ENCODE measurements at regions not wholly inside any gene's neighbourhood (a gene's known extent, or its start where the extent isn't known, plus 50 kb on each side); places are given as distances from the start of the nearest gene placed in this dataset.

DNA sequence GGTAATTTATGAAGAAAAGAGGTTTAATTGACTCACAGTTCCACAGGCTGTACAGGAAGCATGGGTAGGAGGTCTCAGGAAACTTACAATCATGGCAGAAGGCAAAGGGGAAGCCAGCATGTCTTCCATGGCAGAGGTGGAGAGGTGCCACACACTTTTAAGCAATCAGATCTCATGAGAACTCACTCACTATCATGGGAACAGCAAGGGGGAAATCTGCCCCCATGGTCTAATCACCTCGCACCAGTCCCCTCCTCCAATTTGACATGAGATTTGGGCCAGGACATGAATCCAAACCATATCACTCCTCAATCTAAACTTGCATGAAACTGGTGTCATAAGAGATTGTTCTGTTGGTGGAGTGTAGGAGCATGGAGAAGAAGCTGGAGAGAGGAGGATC is 51.6 kb upstream of the CCN6 start:
- TF ChIP-seq, protein P1, sequence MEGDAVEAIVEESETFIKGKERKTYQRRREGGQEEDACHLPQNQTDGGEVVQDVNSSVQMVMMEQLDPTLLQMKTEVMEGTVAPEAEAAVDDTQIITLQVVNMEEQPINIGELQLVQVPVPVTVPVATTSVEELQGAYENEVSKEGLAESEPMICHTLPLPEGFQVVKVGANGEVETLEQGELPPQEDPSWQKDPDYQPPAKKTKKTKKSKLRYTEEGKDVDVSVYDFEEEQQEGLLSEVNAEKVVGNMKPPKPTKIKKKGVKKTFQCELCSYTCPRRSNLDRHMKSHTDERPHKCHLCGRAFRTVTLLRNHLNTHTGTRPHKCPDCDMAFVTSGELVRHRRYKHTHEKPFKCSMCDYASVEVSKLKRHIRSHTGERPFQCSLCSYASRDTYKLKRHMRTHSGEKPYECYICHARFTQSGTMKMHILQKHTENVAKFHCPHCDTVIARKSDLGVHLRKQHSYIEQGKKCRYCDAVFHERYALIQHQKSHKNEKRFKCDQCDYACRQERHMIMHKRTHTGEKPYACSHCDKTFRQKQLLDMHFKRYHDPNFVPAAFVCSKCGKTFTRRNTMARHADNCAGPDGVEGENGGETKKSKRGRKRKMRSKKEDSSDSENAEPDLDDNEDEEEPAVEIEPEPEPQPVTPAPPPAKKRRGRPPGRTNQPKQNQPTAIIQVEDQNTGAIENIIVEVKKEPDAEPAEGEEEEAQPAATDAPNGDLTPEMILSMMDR (conservative IDR thresholded peaks at IDR 0.05 in 1 of 2, IDR thresholded peaks at IDR 0.05 in 1 of 2; ENCODE audit: extremely low read depth in 1 of 2, insufficient read depth in 1 of 2, low read depth in 1 of 2, low read length in 2 of 2), result no peak
- TF ChIP-seq EZH2 (IDR thresholded peaks at IDR 0.05; ENCODE audit: borderline replicate concordance, low read length), result no peak
